Fibroblast of pulmonary artery (primary cell): ENCODE measurements at regions not wholly inside any gene's neighbourhood (a gene's known extent, or its start where the extent isn't known, plus 50 kb on each side); places are given as distances from the start of the nearest gene placed in this dataset.

Source experiments
- DNase-seq: peaks from one replicate; pipeline ENCODE4 v3.0.0-alpha.2; 2010; ENCODE audit warnings: low read depth
- H3K4me3 ChIP-seq: replicated peaks from 2 replicates; pipeline ENCODE4 v1.5.1; 2011; ENCODE audit warnings: low read depth, mild to moderate bottlenecking, control low read depth, low read length, moderate library complexity
- TF ChIP-seq, protein P1 (sequence below): IDR thresholded peaks from 2 replicates; pipeline ENCODE4 v1.5.1; 2011; ENCODE audit warnings: mild to moderate bottlenecking, control low read depth, low read length, inconsistent platforms; ENCODE audit errors: missing control alignments

DNA sequence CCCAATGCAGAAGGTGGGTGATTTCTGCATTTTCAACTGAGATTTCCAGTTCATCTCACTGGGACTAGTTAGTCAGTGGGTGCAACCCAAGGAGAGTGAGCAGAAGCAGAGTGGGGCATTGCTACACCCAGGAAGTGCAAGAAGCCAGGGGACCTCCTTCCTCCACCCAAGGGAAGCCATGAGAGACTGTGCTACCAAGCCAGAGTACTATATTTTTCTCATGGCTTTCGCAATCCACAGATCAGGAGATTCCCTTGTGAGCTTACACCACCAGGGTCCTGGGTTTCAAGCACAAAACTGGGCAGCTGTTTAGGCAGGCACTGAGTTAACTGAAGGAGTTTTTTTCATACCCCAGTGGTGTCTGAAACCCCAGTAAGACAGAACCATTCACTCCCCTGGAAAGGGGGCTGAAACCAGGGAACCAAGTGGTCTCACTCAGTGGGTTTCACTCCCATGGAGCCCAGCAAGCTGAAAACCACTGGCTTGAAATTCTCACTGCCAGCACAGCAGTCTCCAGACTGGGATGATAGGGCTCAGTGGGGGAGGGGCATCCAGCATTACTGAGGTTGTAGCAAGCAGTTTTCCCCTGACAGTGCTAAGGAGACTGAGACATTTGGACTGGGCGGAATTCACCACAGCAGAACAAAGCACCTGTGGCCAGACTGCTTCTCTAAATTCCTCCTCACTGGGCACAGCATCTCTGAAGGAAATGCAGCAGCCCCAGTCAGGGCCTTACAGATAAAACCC lies 903.4 kb downstream of the TECRL start:
- DNase-seq: no peak
- TF ChIP-seq, protein P1, sequence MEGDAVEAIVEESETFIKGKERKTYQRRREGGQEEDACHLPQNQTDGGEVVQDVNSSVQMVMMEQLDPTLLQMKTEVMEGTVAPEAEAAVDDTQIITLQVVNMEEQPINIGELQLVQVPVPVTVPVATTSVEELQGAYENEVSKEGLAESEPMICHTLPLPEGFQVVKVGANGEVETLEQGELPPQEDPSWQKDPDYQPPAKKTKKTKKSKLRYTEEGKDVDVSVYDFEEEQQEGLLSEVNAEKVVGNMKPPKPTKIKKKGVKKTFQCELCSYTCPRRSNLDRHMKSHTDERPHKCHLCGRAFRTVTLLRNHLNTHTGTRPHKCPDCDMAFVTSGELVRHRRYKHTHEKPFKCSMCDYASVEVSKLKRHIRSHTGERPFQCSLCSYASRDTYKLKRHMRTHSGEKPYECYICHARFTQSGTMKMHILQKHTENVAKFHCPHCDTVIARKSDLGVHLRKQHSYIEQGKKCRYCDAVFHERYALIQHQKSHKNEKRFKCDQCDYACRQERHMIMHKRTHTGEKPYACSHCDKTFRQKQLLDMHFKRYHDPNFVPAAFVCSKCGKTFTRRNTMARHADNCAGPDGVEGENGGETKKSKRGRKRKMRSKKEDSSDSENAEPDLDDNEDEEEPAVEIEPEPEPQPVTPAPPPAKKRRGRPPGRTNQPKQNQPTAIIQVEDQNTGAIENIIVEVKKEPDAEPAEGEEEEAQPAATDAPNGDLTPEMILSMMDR: no peak
- no peak overlapping the region for H3K4me3 ChIP-seq

DNA sequence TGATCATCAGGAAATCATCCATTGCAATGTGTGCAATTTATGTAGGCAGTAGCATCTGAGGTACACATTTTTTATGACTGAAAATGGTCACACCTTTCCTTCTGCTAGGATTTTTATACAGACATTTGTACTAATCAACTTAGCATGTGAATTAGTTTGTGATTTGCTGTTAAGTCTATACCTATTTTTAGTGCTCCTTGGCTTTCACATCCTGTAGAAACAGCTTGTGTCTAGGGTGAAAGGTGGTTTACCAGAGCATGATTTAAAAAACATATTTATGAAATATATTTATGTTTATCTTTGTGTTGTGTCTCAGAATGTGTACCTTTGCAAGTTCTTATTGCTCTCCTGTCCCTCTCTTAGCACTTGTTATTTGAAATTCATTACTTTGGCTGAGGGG lies 916.0 kb downstream of the TECRL start:
- TF ChIP-seq, protein P1: no peak
- no peak for DNase-seq
- H3K4me3 ChIP-seq: no peak overlapping the region

DNA sequence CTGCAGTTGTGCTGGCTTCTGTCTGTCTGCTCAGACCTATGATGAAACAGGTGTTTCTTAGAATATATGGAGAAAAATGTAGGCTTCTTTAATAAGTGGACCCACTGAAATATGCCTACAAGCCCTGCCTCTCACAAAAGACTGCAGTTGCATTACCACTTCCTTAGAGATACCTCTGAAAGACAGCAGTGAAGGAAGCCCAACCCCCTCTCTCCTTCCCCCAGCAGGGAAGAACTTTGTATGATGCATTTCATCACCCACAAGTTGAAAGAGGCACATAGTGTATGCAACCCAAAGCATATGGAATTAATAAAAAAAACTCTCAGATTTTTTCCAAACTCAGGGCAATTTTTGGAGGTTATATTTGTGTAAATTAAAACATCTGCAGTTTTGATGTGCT lies 916.7 kb downstream of the TECRL start:
- TF ChIP-seq, protein P1: no peak
- no peak for DNase-seq
- no peak overlapping the region for H3K4me3 ChIP-seq

DNA sequence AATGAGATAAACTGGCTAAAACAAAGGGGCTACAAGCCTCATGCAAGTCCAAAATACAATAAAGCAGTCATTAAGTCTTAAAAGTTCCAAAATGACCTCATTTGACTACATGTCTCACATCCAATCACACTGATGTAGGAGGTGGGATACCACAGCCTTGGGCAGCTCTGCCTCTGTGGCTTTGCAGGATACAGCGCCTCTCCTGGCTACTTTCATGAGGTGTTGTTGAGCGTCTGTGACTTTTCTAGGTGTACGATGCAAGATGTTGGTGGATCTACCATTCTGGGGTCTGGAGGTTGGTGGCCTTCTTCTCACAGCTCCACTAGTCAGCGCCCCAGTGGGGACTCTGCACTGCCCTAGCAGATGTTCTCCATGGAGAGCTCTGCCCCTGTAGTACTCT lies 944.9 kb downstream of the TECRL start:
- no peak for DNase-seq
- TF ChIP-seq, protein P1: no peak
- no peak overlapping the region for H3K4me3 ChIP-seq

DNA sequence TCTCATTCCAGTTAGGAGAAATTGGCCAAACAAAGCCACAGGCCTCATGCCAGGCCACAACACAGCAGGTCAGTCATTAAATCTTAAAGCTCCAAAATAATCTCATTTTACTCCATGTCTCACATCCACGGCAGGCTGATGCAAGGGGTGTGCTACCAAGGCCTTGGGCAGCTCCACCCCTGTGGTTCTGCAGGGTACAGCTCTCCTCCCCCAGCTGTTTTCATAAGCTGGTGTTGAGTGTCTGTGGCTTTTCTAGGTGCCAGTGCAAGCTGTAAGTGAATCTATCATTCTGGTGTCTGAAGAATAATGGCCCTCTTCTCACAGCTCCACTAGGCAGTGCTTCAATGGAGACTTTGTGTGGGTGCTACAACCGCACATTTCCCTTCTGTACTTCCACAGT lies 949.2 kb downstream of the TECRL start:
- TF ChIP-seq, protein P1: no peak
- DNase-seq: no peak
- no peak overlapping the region for H3K4me3 ChIP-seq

DNA sequence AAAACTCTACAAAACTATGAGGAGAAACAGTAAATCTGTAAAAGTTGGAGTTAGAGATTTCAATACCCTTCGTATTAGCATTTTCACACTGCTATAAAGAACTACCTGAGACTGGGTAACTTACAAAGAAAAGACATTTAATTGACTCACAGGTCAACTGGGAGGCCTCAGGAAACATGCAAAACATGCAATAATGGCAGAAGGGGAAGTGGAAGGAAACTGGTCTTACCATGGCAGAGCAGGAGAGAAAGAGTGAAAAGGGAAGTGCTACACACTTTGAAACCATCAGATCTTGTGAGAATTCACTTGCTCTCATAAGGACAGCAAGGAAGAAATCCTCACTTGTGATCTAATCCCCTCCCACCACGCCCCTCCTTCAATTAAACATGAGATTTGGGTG lies 949.9 kb downstream of the TECRL start:
- H3K4me3 ChIP-seq: no peak overlapping the region
- DNase-seq: no peak
- TF ChIP-seq, protein P1: no peak

DNA sequence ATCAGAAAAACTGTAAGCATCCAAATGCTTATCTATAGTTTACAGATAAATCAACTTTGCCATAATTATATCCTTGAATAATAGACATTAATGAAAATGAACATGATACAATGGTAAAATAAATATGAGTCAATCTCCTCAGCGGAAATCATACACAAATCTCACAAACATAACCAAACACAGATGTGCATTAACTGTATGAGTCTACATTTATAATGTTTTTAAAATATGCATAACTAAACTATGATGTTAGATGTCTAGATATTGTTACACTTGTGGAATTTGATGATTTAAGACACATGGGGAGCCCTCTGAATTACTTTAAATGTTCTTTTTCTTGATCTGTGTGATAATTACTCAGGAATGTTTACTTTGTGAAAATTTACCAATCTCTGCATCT lies 951.2 kb downstream of the TECRL start:
- DNase-seq: no peak
- TF ChIP-seq, protein P1: no peak
- H3K4me3 ChIP-seq: no peak overlapping the region
